IMR-90 (cell line): ENCODE measurements at regions not wholly inside any gene's neighbourhood (a gene's known extent, or its start where the extent isn't known, plus 50 kb on each side); places are given as distances from the start of the nearest gene placed in this dataset.

Source experiments
- ATAC-seq: fragments of 200-7000 bp; cut with Tn5 transposase; 2 replicates; pipeline ENCODE4 v1.9.1; 2020; ENCODE audit warnings: low read depth, mild to moderate bottlenecking, moderate library complexity
- BruUV-seq: library from RNA; stranded (reverse); fragments of 400-500 nt; replicated peaks from 2 replicates; lab custom pipeline; 2021; lab: Mats Ljungman, UMichigan
- CTCF ChIA-PET: fragments of 300-600 bp; formaldehyde crosslinking; extraction: SDS; loops from one replicate; lab custom pipeline; 2021; ENCODE audit warnings: antibody characterized with exemption; lab: Yijun Ruan, JAX
- POLR2A ChIA-PET: fragments of 300-600 bp; sonication (Branson Sonifier 250); formaldehyde crosslinking; loops from one replicate; lab custom pipeline; 2022; ENCODE audit warnings: antibody characterized with exemption; ENCODE audit not compliant: unreplicated experiment; lab: Charles Lee
- DNase-seq: peaks from one replicate; pipeline ENCODE4 v3.0.0; 2013
- H2AFZ ChIP-seq: replicated peaks from 2 replicates; pipeline ENCODE3; 2013; ENCODE audit warnings: low read length, mild to moderate bottlenecking; ENCODE audit not compliant: poor library complexity
- H2AK5ac ChIP-seq: 2 replicates; pipeline ENCODE4 v1.6.1; 2013; ENCODE audit warnings: low read depth, low read length, inconsistent platforms
- H2AK9ac ChIP-seq: replicated peaks from 2 replicates; pipeline ENCODE3; 2013; ENCODE audit warnings: mild to moderate bottlenecking, low read depth, low read length, moderate library complexity; ENCODE audit not compliant: poor library complexity
- H2BK120ac ChIP-seq: 2 replicates; pipeline ENCODE4 v1.6.1; 2013; ENCODE audit warnings: low read depth, low read length, inconsistent platforms
- H2BK15ac ChIP-seq: 3 replicates; pipeline ENCODE4 v1.6.1; 2013; ENCODE audit warnings: low read depth, low read length, inconsistent platforms
- H2BK20ac ChIP-seq: 2 replicates; pipeline ENCODE4 v1.6.1; 2013; ENCODE audit warnings: low read depth, mild to moderate bottlenecking, inconsistent platforms, low read length, moderate library complexity
- H2BK5ac ChIP-seq: 2 replicates; pipeline ENCODE4 v1.6.1; 2013; ENCODE audit warnings: mild to moderate bottlenecking, low read depth, low read length, inconsistent platforms; ENCODE audit not compliant: poor library complexity, severe bottlenecking
- H3K14ac ChIP-seq: replicated peaks from 2 replicates; pipeline ENCODE4 v1.6.1; 2013; ENCODE audit warnings: low read depth, low read length, inconsistent platforms
- H3K18ac ChIP-seq: 2 replicates; pipeline ENCODE4 v1.6.1; 2013; ENCODE audit warnings: low read depth, low read length, control low read depth
- H3K23ac ChIP-seq: 2 replicates; pipeline ENCODE4 v1.6.1; 2013; ENCODE audit warnings: low read depth, low read length, inconsistent platforms
- H3K27ac ChIP-seq: 2 replicates; pipeline ENCODE4 v1.5.1; 2013; ENCODE audit warnings: mild to moderate bottlenecking, control low read depth, low read length; ENCODE audit not compliant: insufficient read depth
- H3K27me3 ChIP-seq: 2 replicates; pipeline ENCODE4 v1.6.1; 2013; ENCODE audit warnings: low read length; ENCODE audit not compliant: control insufficient read depth, insufficient read depth
- H3K36me3 ChIP-seq: 2 replicates; pipeline ENCODE4 v1.6.1; 2013; ENCODE audit warnings: low read length, mixed read lengths; ENCODE audit not compliant: control insufficient read depth, insufficient read depth
- H3K4ac ChIP-seq: 2 replicates; pipeline ENCODE4 v1.6.1; 2013; ENCODE audit warnings: low read depth, low read length, inconsistent platforms
- H3K4me1 ChIP-seq: 2 replicates; pipeline ENCODE4 v1.6.1; 2013; ENCODE audit warnings: low read length, mixed read lengths; ENCODE audit not compliant: control insufficient read depth, insufficient read depth
- H3K4me2 ChIP-seq: 2 replicates; pipeline ENCODE4 v1.6.1; 2013; ENCODE audit warnings: low read depth, mild to moderate bottlenecking, control low read depth, low read length, moderate library complexity
- H3K4me3 ChIP-seq: 2 replicates; pipeline ENCODE4 v1.5.1; 2013; ENCODE audit warnings: low read depth, mild to moderate bottlenecking, control low read depth, low read length, moderate library complexity; ENCODE audit not compliant: insufficient read depth
- H3K56ac ChIP-seq: 2 replicates; pipeline ENCODE4 v1.6.1; 2013; ENCODE audit warnings: low read length, inconsistent platforms; ENCODE audit not compliant: insufficient read depth; ENCODE audit errors: extremely low read depth
- H3K79me1 ChIP-seq, 2 experiments: 2 replicates each; pipeline ENCODE4 v1.6.1; 2013; ENCODE audit warnings: low read length in 2 of 2, inconsistent platforms in 1 of 2, low read depth in 1 of 2
- H3K9ac ChIP-seq: 2 replicates; pipeline ENCODE4 v1.6.1; 2013; ENCODE audit warnings: low read depth, low read length, control low read depth
- H3K9me1 ChIP-seq: 2 replicates; pipeline ENCODE4 v1.6.1; 2013; ENCODE audit warnings: low read length, inconsistent platforms; ENCODE audit not compliant: insufficient read depth
- H3K9me3 ChIP-seq: 2 replicates; pipeline ENCODE4 v1.6.1; 2013; ENCODE audit warnings: low read length; ENCODE audit not compliant: control insufficient read depth, insufficient read depth
- H4K20me1 ChIP-seq: 2 replicates; pipeline ENCODE4 v1.6.1; 2013; ENCODE audit warnings: low read length, inconsistent platforms; ENCODE audit not compliant: insufficient read depth
- H4K5ac ChIP-seq: 2 replicates; pipeline ENCODE4 v1.6.1; 2013; ENCODE audit warnings: mild to moderate bottlenecking, low read depth, low read length, control low read depth
- H4K8ac ChIP-seq, 2 experiments: 2 replicates each; pipeline ENCODE4 v1.6.1; 2013; ENCODE audit warnings: low read depth in 2 of 2, low read length in 2 of 2, control low read depth in 1 of 2, inconsistent platforms in 1 of 2
- H4K91ac ChIP-seq: 2 replicates; pipeline ENCODE4 v1.6.1; 2013; ENCODE audit warnings: low read depth, low read length, inconsistent platforms; ENCODE audit not compliant: insufficient read depth
- CTCF ChIP-seq: conservative IDR thresholded peaks from 2 replicates; pipeline ENCODE4 v1.5.1; 2012; ENCODE audit warnings: mild to moderate bottlenecking, low read depth, low read length, improper control_type of control experiment
- ELK1 ChIP-seq: fragments of 150-350 bp; IDR thresholded peaks from 2 replicates; pipeline ENCODE4 v1.6.1; 2016; ENCODE audit warnings: low read depth, mild to moderate bottlenecking, low read length, moderate library complexity, borderline replicate concordance
- MAFK ChIP-seq: IDR thresholded peaks from 2 replicates; pipeline ENCODE4 v1.6.1; 2012; ENCODE audit warnings: low read depth, low read length, improper control_type of control experiment
- NFE2L2 ChIP-seq: fragments of 150-350 bp; IDR thresholded peaks from 2 replicates; pipeline ENCODE4 v1.6.1; 2016; ENCODE audit warnings: low read depth, mild to moderate bottlenecking, low read length
- WGBS, 2 experiments: methylation state at CpG; one replicate each; pipeline versions ENCODE4 v1.1.5 to v1.1.7; 2013; ENCODE audit warnings: missing lambda C conversion rate in 2 of 2; ENCODE audit not compliant: insufficient read length in 1 of 2; ENCODE audit errors: extremely low coverage in 2 of 2; 5-methylcytosine and 5-hydroxymethylcytosine counted together
- dilution Hi-C: fragments of 300-500 bp; cut with HindIII; formaldehyde crosslinking; loops from one replicate; pipeline ENCODE4 v1.14.3; 2018; ENCODE audit warnings: low sequenced_read_pairs; ENCODE audit not compliant: unreplicated experiment
- in situ Hi-C: fragments of 300-500 bp; cut with MboI; formaldehyde crosslinking; loops from 3 replicates; pipeline ENCODE4 v1.14.3; 2019; ENCODE audit warnings: low sequenced_read_pairs, inconsistent platforms, mixed read lengths
- intact Hi-C: fragments of 100-400 bp; cut with micrococcal nuclease; formaldehyde crosslinking; loops from 2 replicates; pipeline ENCODE4 v1.10.0; 2022

- H2AK5ac ChIP-seq: no peak overlapping the region
- POLR2A ChIA-PET: no interaction called here
- ATAC-seq (no peak), DNase-seq (peak; percentile 26)
- no peaks in the 10 kb centered on the region for H3K79me1 ChIP-seq
- no peaks in the 10 kb centered on the region for H3K36me3 ChIP-seq
- in situ Hi-C loops (no loop called here), intact Hi-C loops (loop anchor here (5.0 kb wide), 1 partner anchor 1502 kb away; no protein-coding TSS in a partner anchor), dilution Hi-C loops (no loop called here)
- no peak overlapping the region for H3K23ac ChIP-seq
- no peak overlapping the region for H3K27ac ChIP-seq
- no peak overlapping the region for H4K91ac ChIP-seq
- CTCF ChIA-PET: no interaction called here
- no peak overlapping the region for H3K56ac ChIP-seq
- peaks cover 7% of the 10 kb centered on the region for H3K4me1 ChIP-seq
- BruUV-seq: no TSS peak
- peaks cover 1% of the 10 kb centered on the region; the same call in 1 of the 2 replicates for H3K27me3 ChIP-seq
- H2AFZ ChIP-seq: no peak overlapping the region
- H3K14ac ChIP-seq: no peak overlapping the region
- H3K18ac ChIP-seq: no peak overlapping the region
- no peaks in the 10 kb centered on the region for H3K9me1 ChIP-seq
- no peak overlapping the region; the same call in 2 of the 3 replicates for H2BK15ac ChIP-seq
- H3K4me3 ChIP-seq: no peak overlapping the region
- H3K9ac ChIP-seq: no peak overlapping the region
- H2BK20ac ChIP-seq: no peak overlapping the region
- 85% methylated on average over 8 of the region's 14 CpGs; no CpG with 5 or more reads in 1 of the 2 experiments for WGBS, 2 experiments
- no peak for TF ChIP-seq MAFK
- TF ChIP-seq CTCF: no peak
- TF ChIP-seq ELK1: no peak
- TF ChIP-seq NFE2L2: no peak
- H3K9me3 ChIP-seq: no peaks in the 10 kb centered on the region
- H4K8ac ChIP-seq: no peak overlapping the region
- H3K4me2 ChIP-seq: no peak overlapping the region
- no peak overlapping the region for H4K5ac ChIP-seq
- H2AK9ac ChIP-seq: no peak overlapping the region
- no peak overlapping the region for H2BK120ac ChIP-seq
- H4K20me1 ChIP-seq: no peaks in the 10 kb centered on the region
- H3K4ac ChIP-seq: no peak overlapping the region
- H2BK5ac ChIP-seq: no peak overlapping the region
Observed at GRCh38 chr7:155234950-155235789, 62.5 kb upstream of the INSIG1 start.
